A549 (cell line): ENCODE measurements at regions not wholly inside any gene's neighbourhood (a gene's known extent, or its start where the extent isn't known, plus 50 kb on each side); places are given as distances from the start of the nearest gene placed in this dataset.

Experiments used
- CTCF ChIP-seq: fragments of >200 bp; sonication (Bioruptor Twin); formaldehyde crosslinking; IDR thresholded peaks from 3 replicates; pipeline ENCODE4 v1.5.1; 2016
- FOXS1 ChIP-seq: fragments of 250-450 bp; sonication (Bioruptor Pico); IDR thresholded peaks from 2 replicates; pipeline ENCODE4 v1.5.0; 2020; ENCODE audit warnings: mild to moderate bottlenecking, moderate library complexity
- GATA3 ChIP-seq: IDR thresholded peaks from 2 replicates; pipeline ENCODE4 v1.6.1; 2012; ENCODE audit warnings: borderline replicate concordance
- PBX3 ChIP-seq: IDR thresholded peaks from 2 replicates; pipeline ENCODE4 v1.6.1; 2012
- REST ChIP-seq: fragments of 200-600 bp; sonication (generic); IDR thresholded peaks from 2 replicates; pipeline ENCODE4 v1.6.1; 2016; ENCODE audit warnings: antibody characterized with exemption, mild to moderate bottlenecking, moderate library complexity

GRCh38 chr15:66950114-66950513 lies 115.3 kb upstream of the SMAD3 start:
- TF ChIP-seq CTCF (no peak), FOXS1 (CRISPR knock-in tag) (no peak), GATA3 (no peak), PBX3 (no peak), REST (no peak)
